GM23338 (cell line): ENCODE measurements at regions not wholly inside any gene's neighbourhood (a gene's known extent, or its start where the extent isn't known, plus 50 kb on each side); places are given as distances from the start of the nearest gene placed in this dataset.

Experiments used
- EZH2 ChIP-seq: fragments of 200-600 bp; sonication (generic); IDR thresholded peaks from one replicate; pipeline ENCODE4 v1.8.0; 2017; ENCODE audit warnings: antibody characterized with exemption, mild to moderate bottlenecking, low read depth; ENCODE audit not compliant: unreplicated experiment
- EZH2phosphoT487 ChIP-seq: fragments of 200-600 bp; sonication (generic); IDR thresholded peaks from one replicate; pipeline ENCODE4 v1.8.1; 2018; ENCODE audit warnings: antibody characterized with exemption; ENCODE audit not compliant: unreplicated experiment
- POLR2AphosphoS5 ChIP-seq: IDR thresholded peaks from 2 replicates; pipeline ENCODE4 v1.6.1; 2016; ENCODE audit warnings: antibody characterized with exemption, low read depth
- ZNF331 ChIP-seq: fragments of 250-450 bp; sonication (Bioruptor Pico); IDR thresholded peaks from 2 replicates; pipeline ENCODE4 v1.5.0; 2020; ENCODE audit warnings: low read depth, mild to moderate bottlenecking, moderate library complexity
- TF ChIP-seq, protein P1 (sequence below), 2 experiments: fragments of 200-600 bp in 1 of 2; sonication (generic) in 1 of 2; conservative IDR thresholded peaks; 2 replicates each; pipeline versions ENCODE4 v1.5.1 to v1.6.1; 2016 to 2017; ENCODE audit warnings: antibody characterized with exemption in 2 of 2, low read depth in 2 of 2, mild to moderate bottlenecking in 2 of 2, moderate library complexity in 1 of 2

DNA sequence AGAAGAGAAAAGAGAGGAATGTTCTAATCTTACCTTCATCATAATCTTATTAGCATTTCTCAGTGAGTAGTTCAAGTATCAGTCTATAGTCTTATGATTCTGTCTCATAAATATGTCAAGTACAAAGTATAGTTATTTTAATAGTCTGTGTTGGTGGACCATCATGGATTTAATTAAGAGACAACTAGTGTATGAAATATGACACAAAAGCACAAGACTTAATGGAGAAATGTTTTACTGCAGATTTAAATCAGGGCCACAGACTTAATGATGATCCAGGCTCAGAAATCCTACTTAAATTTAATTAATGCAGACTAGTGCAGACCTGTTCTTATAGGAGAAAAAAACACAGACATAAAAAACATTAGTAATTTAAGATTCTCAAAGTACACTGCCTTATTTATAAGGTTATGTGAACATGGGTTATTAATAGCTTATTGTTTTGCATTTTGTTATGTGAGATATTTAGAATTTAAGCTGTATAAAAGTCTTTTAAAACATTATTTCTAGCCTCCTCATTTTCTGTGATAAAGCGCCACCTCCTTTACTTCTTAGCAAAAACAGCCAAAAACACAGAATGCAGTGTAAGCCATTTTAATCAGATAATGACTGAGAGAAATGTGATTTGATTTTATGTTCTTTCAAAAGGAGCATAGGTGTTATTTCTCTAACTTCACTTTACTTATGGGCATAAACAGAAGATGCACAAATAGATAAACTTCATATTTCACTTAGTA lies 255.0 kb upstream of the SNX7 start:
- TF ChIP-seq, protein P1, sequence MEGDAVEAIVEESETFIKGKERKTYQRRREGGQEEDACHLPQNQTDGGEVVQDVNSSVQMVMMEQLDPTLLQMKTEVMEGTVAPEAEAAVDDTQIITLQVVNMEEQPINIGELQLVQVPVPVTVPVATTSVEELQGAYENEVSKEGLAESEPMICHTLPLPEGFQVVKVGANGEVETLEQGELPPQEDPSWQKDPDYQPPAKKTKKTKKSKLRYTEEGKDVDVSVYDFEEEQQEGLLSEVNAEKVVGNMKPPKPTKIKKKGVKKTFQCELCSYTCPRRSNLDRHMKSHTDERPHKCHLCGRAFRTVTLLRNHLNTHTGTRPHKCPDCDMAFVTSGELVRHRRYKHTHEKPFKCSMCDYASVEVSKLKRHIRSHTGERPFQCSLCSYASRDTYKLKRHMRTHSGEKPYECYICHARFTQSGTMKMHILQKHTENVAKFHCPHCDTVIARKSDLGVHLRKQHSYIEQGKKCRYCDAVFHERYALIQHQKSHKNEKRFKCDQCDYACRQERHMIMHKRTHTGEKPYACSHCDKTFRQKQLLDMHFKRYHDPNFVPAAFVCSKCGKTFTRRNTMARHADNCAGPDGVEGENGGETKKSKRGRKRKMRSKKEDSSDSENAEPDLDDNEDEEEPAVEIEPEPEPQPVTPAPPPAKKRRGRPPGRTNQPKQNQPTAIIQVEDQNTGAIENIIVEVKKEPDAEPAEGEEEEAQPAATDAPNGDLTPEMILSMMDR (conservative IDR thresholded peaks at IDR 0.05; ENCODE audit: low read depth in 2 of 2) = no peak; a peak in 1 of 4 replicates
- no peak for TF ChIP-seq POLR2AphosphoS5
- no peak for TF ChIP-seq EZH2
- no peak for TF ChIP-seq EZH2phosphoT487
- TF ChIP-seq ZNF331 (CRISPR knock-in tag) = no peak
